C4-2B (cell line): ENCODE measurements at regions not wholly inside any gene's neighbourhood (a gene's known extent, or its start where the extent isn't known, plus 50 kb on each side); places are given as distances from the start of the nearest gene placed in this dataset.

Experiments used
- H3K27ac ChIP-seq: fragments of 450-650 bp; 2 replicates; pipeline ENCODE4 v1.5.1; 2017
- ZFX ChIP-seq: fragments of 450-650 bp; IDR thresholded peaks from 2 replicates; pipeline ENCODE4 v1.6.1; 2017
- TF ChIP-seq, protein P1 (sequence below): fragments of 450-650 bp; conservative IDR thresholded peaks from 2 replicates; pipeline ENCODE4 v1.5.1; 2017; ENCODE audit warnings: mild to moderate bottlenecking

DNA sequence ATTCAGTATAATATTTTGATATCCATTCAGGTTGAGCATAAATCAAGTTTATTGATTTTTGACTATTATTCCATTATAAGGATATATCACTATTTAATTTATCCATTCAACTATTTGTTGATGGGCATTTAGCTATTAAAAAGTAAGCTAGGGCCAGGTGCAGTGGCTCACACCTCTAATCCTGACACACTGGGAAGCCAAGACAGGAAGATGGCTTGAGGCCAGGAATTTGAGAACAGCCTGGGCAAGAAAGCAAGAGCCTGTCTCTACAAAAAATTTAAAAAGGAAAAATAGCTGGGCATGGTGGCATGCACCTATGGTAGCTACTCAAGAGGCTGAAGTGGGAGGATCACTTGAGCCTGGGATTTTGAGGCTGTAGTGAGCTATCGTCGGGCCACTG, 183.5 kb downstream of the HNMT start:
- H3K27ac ChIP-seq = no peak overlapping the region
- no peak for TF ChIP-seq ZFX
- TF ChIP-seq, protein P1, sequence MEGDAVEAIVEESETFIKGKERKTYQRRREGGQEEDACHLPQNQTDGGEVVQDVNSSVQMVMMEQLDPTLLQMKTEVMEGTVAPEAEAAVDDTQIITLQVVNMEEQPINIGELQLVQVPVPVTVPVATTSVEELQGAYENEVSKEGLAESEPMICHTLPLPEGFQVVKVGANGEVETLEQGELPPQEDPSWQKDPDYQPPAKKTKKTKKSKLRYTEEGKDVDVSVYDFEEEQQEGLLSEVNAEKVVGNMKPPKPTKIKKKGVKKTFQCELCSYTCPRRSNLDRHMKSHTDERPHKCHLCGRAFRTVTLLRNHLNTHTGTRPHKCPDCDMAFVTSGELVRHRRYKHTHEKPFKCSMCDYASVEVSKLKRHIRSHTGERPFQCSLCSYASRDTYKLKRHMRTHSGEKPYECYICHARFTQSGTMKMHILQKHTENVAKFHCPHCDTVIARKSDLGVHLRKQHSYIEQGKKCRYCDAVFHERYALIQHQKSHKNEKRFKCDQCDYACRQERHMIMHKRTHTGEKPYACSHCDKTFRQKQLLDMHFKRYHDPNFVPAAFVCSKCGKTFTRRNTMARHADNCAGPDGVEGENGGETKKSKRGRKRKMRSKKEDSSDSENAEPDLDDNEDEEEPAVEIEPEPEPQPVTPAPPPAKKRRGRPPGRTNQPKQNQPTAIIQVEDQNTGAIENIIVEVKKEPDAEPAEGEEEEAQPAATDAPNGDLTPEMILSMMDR = no peak

DNA sequence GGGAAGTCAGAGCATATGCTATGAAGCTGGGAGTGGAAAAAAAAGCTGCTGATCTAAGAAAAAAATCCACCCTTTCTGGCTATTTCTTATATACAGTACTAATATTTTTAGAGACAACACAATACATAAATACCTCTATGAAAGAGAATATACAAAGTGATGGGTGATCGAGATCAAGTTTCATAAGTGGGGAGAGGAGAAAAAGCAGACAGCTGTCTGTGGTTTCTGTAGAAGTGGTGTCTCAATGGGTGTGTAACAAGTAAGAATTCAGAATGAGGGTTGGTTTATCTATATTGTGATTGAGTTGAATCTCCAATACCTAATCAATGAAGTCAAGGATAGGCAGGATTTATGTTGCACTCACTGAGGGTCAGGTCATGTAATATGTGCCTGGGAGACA, 191.0 kb downstream of the HNMT start:
- H3K27ac ChIP-seq = no peak overlapping the region
- TF ChIP-seq, protein P1 = no peak
- no peak for TF ChIP-seq ZFX

DNA sequence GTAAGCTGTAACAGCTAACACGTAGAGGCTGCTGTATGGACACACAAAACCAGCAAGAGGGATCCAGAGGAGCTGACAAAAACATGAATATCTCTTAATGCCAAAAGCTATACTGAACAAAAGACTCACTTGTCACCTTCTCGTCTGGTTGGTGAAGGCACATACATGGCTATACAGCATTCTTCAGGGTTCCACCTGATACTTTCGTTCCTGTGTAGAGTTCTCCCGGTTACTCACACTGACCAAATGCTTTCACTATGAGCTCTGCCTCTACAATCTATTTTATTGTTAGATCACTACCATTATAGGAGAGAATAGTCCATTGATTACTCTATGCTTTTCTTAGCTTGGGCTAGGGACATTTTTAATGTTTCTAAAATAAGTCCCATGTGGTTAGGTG, 193.1 kb downstream of the HNMT start:
- TF ChIP-seq, protein P1 = no peak
- no peak for TF ChIP-seq ZFX
- no peak overlapping the region for H3K27ac ChIP-seq

DNA sequence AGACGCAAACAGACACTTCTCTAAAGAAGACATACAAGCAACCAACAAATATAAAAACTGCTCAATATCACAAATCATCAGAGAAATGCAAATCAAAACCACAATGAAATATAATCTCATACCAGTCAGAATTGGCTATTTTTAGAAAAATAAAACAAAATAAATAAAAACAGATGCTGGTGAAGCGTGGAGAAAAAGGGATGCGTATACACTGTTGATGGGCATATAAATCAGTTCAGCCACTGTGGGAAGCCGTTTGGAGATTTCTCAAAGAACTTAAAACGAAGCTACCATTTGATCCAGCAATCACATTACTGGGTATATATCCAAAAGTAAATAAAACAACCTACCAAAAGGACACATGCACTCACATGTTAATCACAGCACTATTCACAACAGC, 206.2 kb downstream of the HNMT start:
- H3K27ac ChIP-seq = no peak overlapping the region
- TF ChIP-seq ZFX = no peak
- TF ChIP-seq, protein P1 = no peak

DNA sequence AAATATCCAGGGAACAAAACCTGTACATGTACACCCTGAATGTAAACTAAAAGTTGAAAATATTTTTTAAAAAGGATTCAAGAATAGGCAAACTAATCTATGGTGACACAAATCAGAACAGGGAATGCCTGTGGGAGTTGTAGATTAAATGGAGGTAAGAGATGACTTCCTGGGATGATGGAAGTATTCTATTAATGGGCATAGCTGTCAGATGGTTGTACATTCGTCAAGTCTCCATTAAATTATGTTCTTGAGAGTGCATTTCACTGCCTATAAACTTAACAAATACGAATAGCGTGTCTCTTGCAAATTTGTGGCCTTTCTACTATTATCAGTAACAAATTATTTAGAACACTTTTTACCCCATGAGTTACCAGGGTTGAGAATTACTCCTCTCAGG, 207.0 kb downstream of the HNMT start:
- no peak overlapping the region for H3K27ac ChIP-seq
- no peak for TF ChIP-seq ZFX
- TF ChIP-seq, protein P1 = no peak

DNA sequence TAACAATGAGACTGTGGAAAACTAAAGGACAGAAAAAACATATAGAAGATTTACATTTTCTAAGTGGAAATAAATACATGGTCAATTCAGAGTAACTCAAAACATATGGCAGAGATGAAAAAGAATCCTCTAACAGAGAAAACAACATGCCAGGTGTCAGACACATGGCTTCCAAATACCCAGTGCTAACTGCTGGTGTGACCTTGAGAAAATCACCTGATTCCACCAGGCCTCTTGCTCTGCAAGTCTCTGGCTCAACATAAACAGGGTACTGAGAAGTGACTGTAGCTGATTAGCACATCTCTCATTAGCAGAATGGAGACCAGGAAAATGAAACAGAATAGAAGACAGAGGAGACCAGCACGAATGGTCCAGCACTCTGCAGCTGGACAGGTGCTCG, 210.8 kb downstream of the HNMT start:
- TF ChIP-seq, protein P1 = no peak
- no peak for TF ChIP-seq ZFX
- H3K27ac ChIP-seq = no peak overlapping the region

DNA sequence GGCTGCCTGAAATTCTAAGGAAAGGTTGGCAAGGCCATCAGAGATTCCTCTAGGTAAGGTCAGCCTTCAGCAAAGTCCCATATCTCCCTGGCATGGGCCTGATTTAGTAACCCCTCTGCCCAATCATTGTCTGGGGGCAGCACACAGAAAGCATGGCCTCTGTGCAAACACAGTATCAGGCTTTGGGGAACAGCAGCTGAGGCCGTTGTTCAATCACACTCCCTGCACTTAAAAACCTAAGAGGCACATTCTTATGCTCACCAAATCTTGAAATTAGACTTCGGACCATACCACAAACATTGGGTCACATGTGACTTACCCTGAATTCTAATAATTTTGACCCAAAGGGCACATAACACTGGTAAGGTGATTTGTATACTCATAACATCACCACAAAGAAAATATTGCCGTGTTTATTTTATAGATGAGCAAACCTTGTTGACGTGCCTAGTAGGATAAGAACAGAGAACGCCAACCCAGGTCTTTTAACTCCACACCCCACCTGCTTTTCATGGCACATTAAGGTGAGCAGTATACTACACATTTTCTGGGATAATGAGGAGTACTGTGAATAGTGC, 212.7 kb downstream of the HNMT start:
- no peak for TF ChIP-seq ZFX
- TF ChIP-seq, protein P1 = no peak
- H3K27ac ChIP-seq = no peak overlapping the region
